ENCODE measurements at regions not wholly inside any gene's neighbourhood (a gene's known extent, or its start where the extent isn't known, plus 50 kb on each side); places are given as distances from the start of the nearest gene placed in this dataset.

GRCh38 chrX:39950018-39950688 lies 147.6 kb downstream of the BCOR start:
- DNase-seq (ENCODE audit: low read depth in 2 of 2) = no peak

GRCh38 chrX:39952989-39953388 lies 144.8 kb downstream of the BCOR start:
- DNase-seq (ENCODE audit: low read depth in 2 of 2) = no peak

- DNase-seq (ENCODE audit: low read depth in 2 of 2) = no peak
These were observed 143.9 kb downstream of the BCOR start for GRCh38 chrX:39953879-39954278.

GRCh38 chrX:39954851-39955250 lies 142.9 kb downstream of the BCOR start:
- DNase-seq (ENCODE audit: low read depth in 2 of 2) = no peak

- DNase-seq (ENCODE audit: low read depth in 2 of 2) = no peak
These were observed 142.1 kb downstream of the BCOR start for GRCh38 chrX:39955625-39956024.

GRCh38 chrX:39956803-39957394 lies 140.9 kb downstream of the BCOR start:
- no peak for DNase-seq (ENCODE audit: low read depth in 2 of 2)

GRCh38 chrX:39957816-39958566 lies 139.8 kb downstream of the BCOR start:
- no peak for DNase-seq (ENCODE audit: low read depth in 2 of 2)

GRCh38 chrX:39958850-39959249 lies 138.9 kb downstream of the BCOR start:
- DNase-seq (ENCODE audit: low read depth in 2 of 2) = no peak

- DNase-seq (ENCODE audit: low read depth in 2 of 2) = no peak
These were observed 137.5 kb downstream of the BCOR start for GRCh38 chrX:39960219-39960618.

- no peak for DNase-seq (ENCODE audit: low read depth in 2 of 2)
These were observed 136.3 kb downstream of the BCOR start for GRCh38 chrX:39961441-39961840.

- DNase-seq (ENCODE audit: low read depth in 2 of 2) = no peak
These were observed 132.6 kb downstream of the BCOR start for GRCh38 chrX:39965051-39965573.

GRCh38 chrX:39966176-39966575 lies 131.6 kb downstream of the BCOR start:
- DNase-seq (ENCODE audit: low read depth in 2 of 2) = no peak

- DNase-seq (ENCODE audit: low read depth in 2 of 2) = no peak
These were observed 130.4 kb downstream of the BCOR start for GRCh38 chrX:39967348-39967747.

GRCh38 chrX:39969099-39969818 lies 128.5 kb downstream of the BCOR start:
- DNase-seq (ENCODE audit: low read depth in 2 of 2) = no peak

- DNase-seq (ENCODE audit: low read depth in 2 of 2) = no peak
These were observed 127.8 kb downstream of the BCOR start for GRCh38 chrX:39969819-39970504.

GRCh38 chrX:39971760-39972159 lies 126.0 kb downstream of the BCOR start:
- no peak for DNase-seq (ENCODE audit: low read depth in 2 of 2)

- DNase-seq (ENCODE audit: low read depth in 2 of 2) = no peak
These were observed 125.4 kb downstream of the BCOR start for GRCh38 chrX:39972340-39972739.

GRCh38 chrX:39973810-39974209 lies 123.9 kb downstream of the BCOR start:
- DNase-seq (ENCODE audit: low read depth in 2 of 2) = no peak

- no peak for DNase-seq (ENCODE audit: low read depth in 2 of 2)
These were observed 123.5 kb downstream of the BCOR start for GRCh38 chrX:39974270-39974669.

GRCh38 chrX:39975101-39975925 lies 122.4 kb downstream of the BCOR start:
- no peak for DNase-seq (ENCODE audit: low read depth in 2 of 2)

GRCh38 chrX:39981946-39982345 lies 115.8 kb downstream of the BCOR start:
- DNase-seq (ENCODE audit: low read depth in 2 of 2) = no peak

Measured in activated CD4-positive, alpha-beta T cell treated with anti-CD3 and anti-CD28 coated beads for 24 hours (primary cell).